OCI-LY1 (cell line): ENCODE measurements at regions not wholly inside any gene's neighbourhood (a gene's known extent, or its start where the extent isn't known, plus 50 kb on each side); places are given as distances from the start of the nearest gene placed in this dataset.

ENCODE experiments used
- EZH2 ChIP-seq: fragments of 200-600 bp; sonication (generic), shearing (Covaris generic); IDR thresholded peaks from 2 replicates; pipeline ENCODE4 v1.8.0; 2017; ENCODE audit warnings: borderline replicate concordance, mixed run types, mild to moderate bottlenecking, antibody characterized with exemption, low read length, moderate library complexity, mixed read lengths
- TF ChIP-seq, protein P1 (sequence below): fragments of 200-600 bp; sonication (generic), shearing (Covaris generic); IDR thresholded peaks from 2 replicates; pipeline ENCODE4 v1.5.1; 2017; ENCODE audit warnings: mild to moderate bottlenecking, antibody characterized with exemption, low read length, moderate library complexity, mixed read lengths

DNA sequence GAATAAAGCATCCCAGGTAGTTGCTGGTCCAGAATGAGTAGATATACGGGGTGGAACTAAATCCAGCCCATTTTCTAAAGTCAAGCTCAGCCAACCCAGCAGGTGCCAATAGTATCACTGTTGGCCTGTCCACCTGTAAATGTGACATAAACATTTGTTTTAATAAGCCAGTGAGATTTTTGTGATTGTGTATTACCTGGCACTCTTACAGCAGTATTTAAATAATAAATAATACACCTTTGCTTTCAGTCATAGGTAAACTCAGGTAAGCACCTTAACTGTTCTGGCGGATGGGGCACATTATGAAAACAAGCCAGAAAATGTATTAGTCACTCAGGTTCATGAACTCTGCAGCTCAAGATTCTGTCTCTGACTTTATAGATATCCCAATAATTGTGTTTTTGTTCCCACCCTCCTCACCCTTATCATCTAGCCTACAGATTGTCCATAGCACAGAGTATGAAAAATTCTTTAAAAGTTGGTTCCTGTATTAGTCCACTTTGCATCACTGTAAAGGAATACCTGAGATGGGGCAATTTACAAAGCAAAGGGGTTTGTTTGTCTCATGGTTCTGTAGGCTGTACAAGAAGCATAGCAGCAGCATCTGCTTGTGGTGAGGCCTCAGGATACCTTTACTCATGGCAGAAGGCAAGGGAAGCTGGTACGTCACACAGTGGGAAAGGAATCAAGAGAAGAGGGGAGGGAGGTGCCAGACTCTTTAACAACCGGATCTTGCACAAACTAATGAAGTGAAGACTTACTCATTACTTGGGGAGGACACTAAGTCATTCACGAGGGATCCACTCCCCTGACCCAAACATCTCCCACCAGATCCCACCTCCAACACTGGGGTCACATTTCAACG is 73.0 kb upstream of the CYRIA start:
- TF ChIP-seq, protein P1, sequence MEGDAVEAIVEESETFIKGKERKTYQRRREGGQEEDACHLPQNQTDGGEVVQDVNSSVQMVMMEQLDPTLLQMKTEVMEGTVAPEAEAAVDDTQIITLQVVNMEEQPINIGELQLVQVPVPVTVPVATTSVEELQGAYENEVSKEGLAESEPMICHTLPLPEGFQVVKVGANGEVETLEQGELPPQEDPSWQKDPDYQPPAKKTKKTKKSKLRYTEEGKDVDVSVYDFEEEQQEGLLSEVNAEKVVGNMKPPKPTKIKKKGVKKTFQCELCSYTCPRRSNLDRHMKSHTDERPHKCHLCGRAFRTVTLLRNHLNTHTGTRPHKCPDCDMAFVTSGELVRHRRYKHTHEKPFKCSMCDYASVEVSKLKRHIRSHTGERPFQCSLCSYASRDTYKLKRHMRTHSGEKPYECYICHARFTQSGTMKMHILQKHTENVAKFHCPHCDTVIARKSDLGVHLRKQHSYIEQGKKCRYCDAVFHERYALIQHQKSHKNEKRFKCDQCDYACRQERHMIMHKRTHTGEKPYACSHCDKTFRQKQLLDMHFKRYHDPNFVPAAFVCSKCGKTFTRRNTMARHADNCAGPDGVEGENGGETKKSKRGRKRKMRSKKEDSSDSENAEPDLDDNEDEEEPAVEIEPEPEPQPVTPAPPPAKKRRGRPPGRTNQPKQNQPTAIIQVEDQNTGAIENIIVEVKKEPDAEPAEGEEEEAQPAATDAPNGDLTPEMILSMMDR = no peak
- no peak for TF ChIP-seq EZH2
